ENCODE measurements at regions not wholly inside any gene's neighbourhood (a gene's known extent, or its start where the extent isn't known, plus 50 kb on each side); places are given as distances from the start of the nearest gene placed in this dataset.
"Not testable (repeated sequence)": the region's sequence is repeated elsewhere in the genome, so short reads cannot be mapped to it uniquely, and the experiment has no call there.

- Histone ChIP-seq H3K79me2 (ENCODE audit: low read length) (no peaks in the 10 kb centered on the region), H3K36me3 (ENCODE audit: insufficient read depth, low read length) (no peaks in the 10 kb centered on the region), H3K9me2 (replicated peaks; ENCODE audit: insufficient read depth, low read length) (no peaks in the 10 kb centered on the region), H3K27ac (ENCODE audit: low read length) (no peak overlapping the region), H3K9me3 (ENCODE audit: low read length) (no peaks in the 10 kb centered on the region), H4K20me1 (ENCODE audit: insufficient read depth, low read depth, low read length) (no peaks in the 10 kb centered on the region), H3K9ac (ENCODE audit: low read length) (no peak overlapping the region), H3K4me3 (ENCODE audit: low read length) (no peak overlapping the region), H3K4me2 (ENCODE audit: low read depth, low read length, poor library complexity, severe bottlenecking) (no peak overlapping the region), H2AFZ (ENCODE audit: low read length) (no peak overlapping the region), H3K27me3 (ENCODE audit: low read length) (no peaks in the 10 kb centered on the region), H3K4me1 (ENCODE audit: low read length) (peaks cover 5% of the 10 kb centered on the region; the same call in 1 of the 2 replicates)
- peak; percentile 29 for DNase-seq
Observed at GRCh38 chr2:37570773-37571586, 100.5 kb downstream of the CDC42EP3 start.

GRCh38 chr2:37571587-37572136 lies 99.8 kb downstream of the CDC42EP3 start:
- H3K9ac ChIP-seq (ENCODE audit: low read length): no peak overlapping the region
- no peaks in the 10 kb centered on the region for H3K79me2 ChIP-seq (ENCODE audit: low read length)
- H3K27me3 ChIP-seq (ENCODE audit: low read length): no peaks in the 10 kb centered on the region
- H3K9me2 ChIP-seq (replicated peaks; ENCODE audit: insufficient read depth, low read length): no peaks in the 10 kb centered on the region
- H2AFZ ChIP-seq (ENCODE audit: low read length): no peak overlapping the region
- no peak overlapping the region for H3K4me3 ChIP-seq (ENCODE audit: low read length)
- H3K36me3 ChIP-seq (ENCODE audit: insufficient read depth, low read length): no peaks in the 10 kb centered on the region
- DNase-seq: no peak
- peaks cover 5% of the 10 kb centered on the region; the same call in 1 of the 2 replicates for H3K4me1 ChIP-seq (ENCODE audit: low read length)
- H4K20me1 ChIP-seq (ENCODE audit: insufficient read depth, low read depth, low read length): no peaks in the 10 kb centered on the region
- H3K4me2 ChIP-seq (ENCODE audit: low read depth, low read length, poor library complexity, severe bottlenecking): no peak overlapping the region
- H3K27ac ChIP-seq (ENCODE audit: low read length): no peak overlapping the region
- no peaks in the 10 kb centered on the region for H3K9me3 ChIP-seq (ENCODE audit: low read length)

DNA sequence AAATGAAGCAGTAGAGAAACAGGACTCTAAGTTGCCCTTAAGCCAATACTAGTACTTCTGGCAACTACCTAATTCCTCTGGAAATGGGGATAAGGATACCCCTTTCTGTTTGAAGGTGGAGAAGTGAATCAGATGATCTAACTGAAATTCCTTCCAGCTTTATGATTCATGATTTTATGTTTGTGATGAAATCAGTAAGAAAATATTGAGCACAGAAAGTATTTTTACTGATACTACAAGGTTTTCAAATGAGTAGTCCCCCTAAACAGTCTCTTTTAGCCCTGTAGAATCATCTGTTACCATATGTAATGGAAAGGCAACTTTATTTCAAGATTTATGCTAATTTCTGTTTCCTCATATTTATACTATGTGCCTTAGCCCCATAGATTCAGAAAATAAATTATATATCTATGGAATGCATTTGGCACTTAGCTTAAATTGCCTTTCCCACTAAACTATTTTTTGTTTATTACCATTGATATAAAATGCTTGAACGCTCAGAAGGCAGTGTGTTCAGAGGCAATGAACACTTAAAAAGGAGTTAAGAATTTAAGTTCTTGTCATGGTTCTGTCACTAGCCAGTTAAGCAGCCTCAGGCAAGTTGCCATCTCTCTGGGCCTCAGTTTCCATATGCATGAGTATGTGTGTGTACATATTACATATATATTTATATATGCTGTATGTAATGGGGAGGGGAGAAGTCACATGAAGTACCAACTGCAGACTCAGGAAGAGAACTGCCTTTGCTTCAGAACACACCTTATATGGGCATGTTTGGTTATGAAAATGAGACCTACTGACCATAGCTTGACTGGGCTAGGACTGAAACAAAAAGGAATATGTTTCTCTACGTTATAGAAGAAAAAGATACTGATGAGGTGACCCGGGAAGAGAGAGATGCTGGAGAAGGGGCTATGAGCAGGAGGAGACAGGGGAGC lies 97.7 kb downstream of the CDC42EP3 start:
- H2AFZ ChIP-seq (ENCODE audit: low read length): no peak overlapping the region
- H3K9ac ChIP-seq (ENCODE audit: low read length): no peak overlapping the region
- no peaks in the 10 kb centered on the region for H3K27me3 ChIP-seq (ENCODE audit: low read length)
- no peak overlapping the region for H3K4me3 ChIP-seq (ENCODE audit: low read length)
- H3K27ac ChIP-seq (ENCODE audit: low read length): no peak overlapping the region
- no peaks in the 10 kb centered on the region for H4K20me1 ChIP-seq (ENCODE audit: insufficient read depth, low read depth, low read length)
- H3K9me3 ChIP-seq (ENCODE audit: low read length): no peaks in the 10 kb centered on the region
- H3K4me1 ChIP-seq (ENCODE audit: low read length): peaks cover 5% of the 10 kb centered on the region; the same call in 1 of the 2 replicates
- H3K9me2 ChIP-seq (replicated peaks; ENCODE audit: insufficient read depth, low read length): no peaks in the 10 kb centered on the region
- DNase-seq: no peak
- H3K4me2 ChIP-seq (ENCODE audit: low read depth, low read length, poor library complexity, severe bottlenecking): no peak overlapping the region
- H3K79me2 ChIP-seq (ENCODE audit: low read length): no peaks in the 10 kb centered on the region
- H3K36me3 ChIP-seq (ENCODE audit: insufficient read depth, low read length): no peaks in the 10 kb centered on the region

- no peak overlapping the region for H3K9ac ChIP-seq (ENCODE audit: low read length)
- no peak overlapping the region for H2AFZ ChIP-seq (ENCODE audit: low read length)
- no peak overlapping the region for H3K27ac ChIP-seq (ENCODE audit: low read length)
- no peaks in the 10 kb centered on the region for H3K36me3 ChIP-seq (ENCODE audit: insufficient read depth, low read length)
- peaks cover 5% of the 10 kb centered on the region; the same call in 1 of the 2 replicates for H3K4me1 ChIP-seq (ENCODE audit: low read length)
- no peaks in the 10 kb centered on the region for H3K79me2 ChIP-seq (ENCODE audit: low read length)
- no peaks in the 10 kb centered on the region for H4K20me1 ChIP-seq (ENCODE audit: insufficient read depth, low read depth, low read length)
- H3K9me2 ChIP-seq (replicated peaks; ENCODE audit: insufficient read depth, low read length): no peaks in the 10 kb centered on the region
- no peaks in the 10 kb centered on the region for H3K27me3 ChIP-seq (ENCODE audit: low read length)
- no peak for DNase-seq
- no peak overlapping the region for H3K4me2 ChIP-seq (ENCODE audit: low read depth, low read length, poor library complexity, severe bottlenecking)
- H3K9me3 ChIP-seq (ENCODE audit: low read length): no peaks in the 10 kb centered on the region
- H3K4me3 ChIP-seq (ENCODE audit: low read length): no peak overlapping the region
Observed at GRCh38 chr2:37575780-37576179, 95.7 kb downstream of the CDC42EP3 start.

GRCh38 chr2:37576194-37576593 lies 95.2 kb downstream of the CDC42EP3 start:
- H2AFZ ChIP-seq (ENCODE audit: low read length); H4K20me1 ChIP-seq (ENCODE audit: insufficient read depth, low read depth, low read length); DNase-seq; H3K9me2 ChIP-seq (replicated peaks; ENCODE audit: insufficient read depth, low read length); H3K4me2 ChIP-seq (ENCODE audit: low read depth, low read length, poor library complexity, severe bottlenecking); H3K79me2 ChIP-seq (ENCODE audit: low read length); H3K27me3 ChIP-seq (ENCODE audit: low read length); H3K9ac ChIP-seq (ENCODE audit: low read length); H3K27ac ChIP-seq (ENCODE audit: low read length); H3K9me3 ChIP-seq (ENCODE audit: low read length); H3K4me3 ChIP-seq (ENCODE audit: low read length); H3K4me1 ChIP-seq (ENCODE audit: low read length); H3K36me3 ChIP-seq (ENCODE audit: insufficient read depth, low read length): not testable (repeated sequence)

- Histone ChIP-seq H3K4me2 (ENCODE audit: low read depth, low read length, poor library complexity, severe bottlenecking) (no peak overlapping the region), H3K9me2 (replicated peaks; ENCODE audit: insufficient read depth, low read length) (no peaks in the 10 kb centered on the region), H4K20me1 (ENCODE audit: insufficient read depth, low read depth, low read length) (no peaks in the 10 kb centered on the region), H3K27ac (ENCODE audit: low read length) (no peak overlapping the region), H3K9me3 (ENCODE audit: low read length) (no peaks in the 10 kb centered on the region), H3K79me2 (ENCODE audit: low read length) (no peaks in the 10 kb centered on the region), H3K27me3 (ENCODE audit: low read length) (no peaks in the 10 kb centered on the region), H3K9ac (ENCODE audit: low read length) (no peak overlapping the region), H3K4me3 (ENCODE audit: low read length) (no peak overlapping the region), H3K36me3 (ENCODE audit: insufficient read depth, low read length) (no peaks in the 10 kb centered on the region), H3K4me1 (ENCODE audit: low read length) (peaks cover 2% of the 10 kb centered on the region; the same call in 1 of the 2 replicates), H2AFZ (ENCODE audit: low read length) (no peak overlapping the region)
- no peak for DNase-seq
Observed at GRCh38 chr2:37576831-37577230, 94.6 kb downstream of the CDC42EP3 start.

DNA sequence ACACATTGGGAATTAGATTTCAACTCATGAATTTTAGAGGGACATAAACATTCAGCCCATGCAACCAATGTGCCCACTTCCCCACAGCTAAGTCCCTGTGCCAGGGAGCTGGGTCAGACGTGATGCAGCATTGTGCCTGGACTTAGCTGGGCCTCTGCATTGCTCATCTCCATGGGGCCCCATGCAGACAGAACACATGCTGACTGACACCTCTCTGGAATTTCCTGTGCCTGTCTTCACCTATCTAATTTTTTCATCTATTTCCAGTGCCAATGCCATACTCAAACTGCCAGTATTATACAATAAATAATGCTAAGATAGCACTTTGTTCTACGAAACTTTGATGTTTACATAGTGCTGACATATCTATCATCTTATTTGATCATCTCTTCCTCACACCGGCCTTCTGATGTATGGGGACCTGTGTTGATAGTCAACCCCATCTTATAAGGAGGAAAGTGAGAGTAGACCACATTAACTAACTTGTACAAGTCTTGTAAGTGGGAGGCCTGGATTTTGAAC lies 92.2 kb downstream of the CDC42EP3 start:
- no peaks in the 10 kb centered on the region for H3K79me2 ChIP-seq (ENCODE audit: low read length)
- H3K4me2 ChIP-seq (ENCODE audit: low read depth, low read length, poor library complexity, severe bottlenecking): no peak overlapping the region
- H2AFZ ChIP-seq (ENCODE audit: low read length): no peak overlapping the region
- no peaks in the 10 kb centered on the region for H3K27me3 ChIP-seq (ENCODE audit: low read length)
- no peaks in the 10 kb centered on the region for H4K20me1 ChIP-seq (ENCODE audit: insufficient read depth, low read depth, low read length)
- H3K9me2 ChIP-seq (replicated peaks; ENCODE audit: insufficient read depth, low read length): no peaks in the 10 kb centered on the region
- H3K9ac ChIP-seq (ENCODE audit: low read length): no peak overlapping the region
- DNase-seq: no peak
- no peaks in the 10 kb centered on the region for H3K9me3 ChIP-seq (ENCODE audit: low read length)
- H3K36me3 ChIP-seq (ENCODE audit: insufficient read depth, low read length): no peaks in the 10 kb centered on the region
- H3K4me3 ChIP-seq (ENCODE audit: low read length): no peak overlapping the region
- no peaks in the 10 kb centered on the region for H3K4me1 ChIP-seq (ENCODE audit: low read length)
- no peak overlapping the region for H3K27ac ChIP-seq (ENCODE audit: low read length)

- H3K36me3 ChIP-seq (ENCODE audit: insufficient read depth, low read length); H4K20me1 ChIP-seq (ENCODE audit: insufficient read depth, low read depth, low read length); H3K27me3 ChIP-seq (ENCODE audit: low read length); H3K4me3 ChIP-seq (ENCODE audit: low read length); DNase-seq; H3K9ac ChIP-seq (ENCODE audit: low read length); H2AFZ ChIP-seq (ENCODE audit: low read length); H3K9me3 ChIP-seq (ENCODE audit: low read length); H3K9me2 ChIP-seq (replicated peaks; ENCODE audit: insufficient read depth, low read length); H3K4me2 ChIP-seq (ENCODE audit: low read depth, low read length, poor library complexity, severe bottlenecking); H3K4me1 ChIP-seq (ENCODE audit: low read length); H3K79me2 ChIP-seq (ENCODE audit: low read length); H3K27ac ChIP-seq (ENCODE audit: low read length): not testable (repeated sequence)
Observed at GRCh38 chr2:37579949-37580348, 91.5 kb downstream of the CDC42EP3 start.

Measured in Karpas-422 (cell line).